Fibroblast of pulmonary artery (primary cell): ENCODE measurements at regions not wholly inside any gene's neighbourhood (a gene's known extent, or its start where the extent isn't known, plus 50 kb on each side); places are given as distances from the start of the nearest gene placed in this dataset.

Experiments
- DNase-seq: peaks from one replicate; pipeline ENCODE4 v3.0.0-alpha.2; 2010; ENCODE audit warnings: low read depth
- H3K4me3 ChIP-seq: replicated peaks from 2 replicates; pipeline ENCODE4 v1.5.1; 2011; ENCODE audit warnings: low read depth, mild to moderate bottlenecking, control low read depth, low read length, moderate library complexity
- TF ChIP-seq, protein P1 (sequence below): IDR thresholded peaks from 2 replicates; pipeline ENCODE4 v1.5.1; 2011; ENCODE audit warnings: mild to moderate bottlenecking, control low read depth, low read length, inconsistent platforms; ENCODE audit errors: missing control alignments

DNA sequence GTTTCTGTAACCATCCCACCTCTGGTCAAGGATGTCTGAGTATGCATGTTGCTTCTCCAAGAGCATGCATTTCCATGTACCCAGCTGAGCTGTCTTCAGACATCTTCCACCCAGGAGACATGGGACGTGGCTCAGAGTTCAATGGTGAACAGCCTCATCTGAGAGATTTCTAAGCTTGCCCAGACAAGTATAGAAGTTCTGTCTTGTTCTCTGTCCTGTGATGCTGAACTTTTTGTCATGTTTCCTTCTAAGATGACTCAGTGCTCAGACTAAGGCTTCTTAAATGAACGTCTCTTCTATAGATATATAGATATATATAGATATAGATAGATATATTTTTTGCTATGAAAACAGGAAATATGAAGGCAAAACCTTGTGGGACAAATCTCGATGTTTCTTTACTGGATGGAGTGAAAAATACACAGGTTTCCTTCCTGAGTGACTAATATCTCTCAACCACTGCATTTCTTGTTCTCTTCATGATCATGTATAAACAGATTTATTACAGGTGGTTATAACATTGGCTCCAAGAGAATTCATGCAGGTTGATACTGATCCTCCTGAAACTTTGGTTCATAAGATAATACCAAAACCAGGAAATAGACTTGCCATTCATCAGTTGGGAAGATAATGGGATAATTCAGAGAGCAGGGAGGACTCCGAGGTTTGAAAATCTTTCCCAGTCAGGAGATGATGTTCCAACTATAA, 168.2 kb downstream of the ZNF518B start:
- no peak overlapping the region for H3K4me3 ChIP-seq
- no peak for DNase-seq
- TF ChIP-seq, protein P1, sequence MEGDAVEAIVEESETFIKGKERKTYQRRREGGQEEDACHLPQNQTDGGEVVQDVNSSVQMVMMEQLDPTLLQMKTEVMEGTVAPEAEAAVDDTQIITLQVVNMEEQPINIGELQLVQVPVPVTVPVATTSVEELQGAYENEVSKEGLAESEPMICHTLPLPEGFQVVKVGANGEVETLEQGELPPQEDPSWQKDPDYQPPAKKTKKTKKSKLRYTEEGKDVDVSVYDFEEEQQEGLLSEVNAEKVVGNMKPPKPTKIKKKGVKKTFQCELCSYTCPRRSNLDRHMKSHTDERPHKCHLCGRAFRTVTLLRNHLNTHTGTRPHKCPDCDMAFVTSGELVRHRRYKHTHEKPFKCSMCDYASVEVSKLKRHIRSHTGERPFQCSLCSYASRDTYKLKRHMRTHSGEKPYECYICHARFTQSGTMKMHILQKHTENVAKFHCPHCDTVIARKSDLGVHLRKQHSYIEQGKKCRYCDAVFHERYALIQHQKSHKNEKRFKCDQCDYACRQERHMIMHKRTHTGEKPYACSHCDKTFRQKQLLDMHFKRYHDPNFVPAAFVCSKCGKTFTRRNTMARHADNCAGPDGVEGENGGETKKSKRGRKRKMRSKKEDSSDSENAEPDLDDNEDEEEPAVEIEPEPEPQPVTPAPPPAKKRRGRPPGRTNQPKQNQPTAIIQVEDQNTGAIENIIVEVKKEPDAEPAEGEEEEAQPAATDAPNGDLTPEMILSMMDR, result no peak

DNA sequence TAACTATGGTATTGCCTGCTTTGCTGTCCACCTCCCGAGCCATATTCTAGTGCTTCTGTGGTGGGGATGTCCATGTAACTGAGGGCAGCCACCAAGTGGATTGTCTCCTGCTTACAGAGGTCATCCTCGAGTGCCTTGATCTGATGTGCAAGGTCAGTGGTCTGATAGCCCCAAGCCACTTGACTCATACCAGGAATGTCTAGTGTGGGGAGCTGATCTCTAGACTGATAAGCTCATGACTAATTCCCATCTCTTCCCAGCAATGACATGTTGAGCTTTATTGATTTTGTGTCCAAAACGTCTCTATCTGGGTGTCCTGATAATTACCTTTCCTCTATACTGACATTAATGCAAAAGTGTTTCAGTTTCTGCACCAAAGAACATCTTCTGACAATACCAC, 168.4 kb upstream of the WDR1 start:
- TF ChIP-seq, protein P1, result no peak
- no peak overlapping the region for H3K4me3 ChIP-seq
- no peak for DNase-seq

DNA sequence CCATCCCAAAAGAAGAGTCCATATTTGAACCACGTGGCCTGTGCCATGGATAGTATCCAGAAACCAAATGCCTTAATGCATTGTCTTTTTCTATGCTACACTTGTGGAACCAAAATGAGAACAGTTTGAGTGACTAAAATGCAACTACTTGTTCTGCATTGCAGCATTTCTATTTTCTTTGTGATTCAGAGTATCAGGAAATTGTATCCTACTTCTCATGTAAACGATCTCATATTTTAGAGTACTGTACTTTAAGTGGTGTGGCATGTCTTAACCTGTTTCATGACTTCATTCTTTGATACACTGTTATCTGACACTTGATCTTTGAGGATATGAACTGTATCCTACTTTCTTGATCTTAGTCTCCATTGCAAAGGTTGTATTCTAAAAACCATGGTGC, 167.2 kb upstream of the WDR1 start:
- H3K4me3 ChIP-seq, result no peak overlapping the region
- TF ChIP-seq, protein P1, result no peak
- no peak for DNase-seq

DNA sequence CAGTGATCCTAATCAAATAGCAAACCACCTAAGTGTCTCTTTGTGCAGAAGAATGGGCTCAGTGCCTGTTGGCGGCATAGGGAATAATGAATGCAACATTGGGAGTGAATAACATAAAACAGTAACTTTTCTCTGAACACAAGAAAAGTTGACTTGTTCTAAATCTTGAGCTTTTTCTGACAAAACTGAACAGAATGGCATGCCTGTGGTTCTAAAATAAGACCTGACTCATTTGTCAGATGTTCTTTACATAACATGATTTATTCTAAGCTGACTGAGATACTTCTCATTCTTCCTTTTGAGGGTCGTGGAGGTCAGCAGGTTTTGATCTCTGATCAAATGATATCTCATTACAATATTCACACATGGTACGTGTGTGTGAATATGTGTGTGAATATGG, 165.4 kb upstream of the WDR1 start:
- TF ChIP-seq, protein P1, result no peak
- H3K4me3 ChIP-seq, result no peak overlapping the region
- DNase-seq, result peak; percentile 24

DNA sequence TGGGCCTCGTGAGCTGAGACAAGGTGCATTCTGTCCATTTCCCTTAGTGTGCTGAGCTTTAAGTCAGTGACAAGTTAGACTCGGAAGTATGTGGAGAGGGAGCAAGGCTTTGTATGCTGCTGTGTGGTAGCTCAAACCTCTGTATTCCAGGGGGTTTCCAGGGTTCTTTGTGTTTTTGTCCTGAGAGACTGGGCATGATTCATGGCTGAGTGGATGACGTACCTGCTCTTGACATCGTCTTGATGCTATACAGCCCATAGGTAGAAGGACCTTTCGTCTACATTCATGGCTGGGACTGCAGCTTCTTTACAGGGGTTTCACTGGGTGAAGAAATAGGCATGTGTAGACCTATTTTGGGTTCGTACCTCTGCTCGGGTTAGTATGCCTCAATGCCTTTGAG, 162.7 kb upstream of the WDR1 start:
- no peak overlapping the region for H3K4me3 ChIP-seq
- TF ChIP-seq, protein P1, result no peak
- no peak for DNase-seq

DNA sequence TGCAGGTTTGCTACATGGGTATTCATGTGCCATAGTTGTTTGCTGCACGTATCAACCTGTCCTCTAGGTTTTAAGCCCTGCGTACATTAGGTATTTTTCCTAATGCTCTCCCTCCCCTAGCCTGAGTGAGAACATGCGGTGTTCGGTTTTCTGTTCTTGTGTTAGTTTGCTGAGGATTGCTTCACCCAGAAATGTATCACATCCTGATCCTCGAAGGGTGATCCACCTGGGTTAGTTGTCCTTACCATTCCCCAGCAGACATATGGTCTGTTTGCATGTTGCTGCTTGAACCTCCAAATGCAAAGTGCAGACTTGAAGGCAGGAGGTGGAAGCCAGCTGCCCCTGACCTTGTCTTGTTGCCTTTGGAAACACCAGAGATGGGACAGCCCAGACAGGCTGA, 161.5 kb upstream of the WDR1 start:
- DNase-seq, result no peak
- H3K4me3 ChIP-seq, result no peak overlapping the region

More for the DNA sequence above, 161.5 kb upstream of the WDR1 start:
- TF ChIP-seq, protein P1, result no peak
